ENCODE measurements at regions not wholly inside any gene's neighbourhood (a gene's known extent, or its start where the extent isn't known, plus 50 kb on each side); places are given as distances from the start of the nearest gene placed in this dataset.
A peak's percentile ranks its signal among the peaks of the same experiment; 100 is the strongest.

GRCh38 chr5:174337276-174338184 is 292.0 kb downstream of the NSG2 start:
- Histone ChIP-seq H3K79me2 (ENCODE audit: control insufficient read depth in 1 of 2, insufficient read depth in 2 of 2, low read length in 2 of 2) (no peaks in the 10 kb centered on the region), H3K27me3 (replicated peaks in 1 of 4; ENCODE audit: control insufficient read depth in 3 of 4, extremely low read depth in 1 of 4, insufficient read depth in 3 of 4, low read length in 3 of 4) (no peaks in the 10 kb centered on the region), H2BK20ac (ENCODE audit: low read length) (no peak overlapping the region), H2BK12ac (ENCODE audit: low read depth, low read length) (no peak overlapping the region), H3K9ac (replicated peaks in 1 of 4; ENCODE audit: extremely low read depth in 1 of 4, low read depth in 3 of 4, low read length in 3 of 4) (no peak overlapping the region), H3K4ac (replicated peaks; ENCODE audit: insufficient read length, low read depth, low read length) (no peak overlapping the region), H2BK120ac (replicated peaks; ENCODE audit: low read depth, low read length) (no peak overlapping the region), H4K5ac (ENCODE audit: insufficient read length, low read depth, low read length) (no peak overlapping the region), H3K4me2 (ENCODE audit: insufficient read depth in 1 of 2, low read depth in 2 of 2, low read length in 2 of 2) (no peak overlapping the region), H3K18ac (ENCODE audit: extremely low read depth, low read length) (no peak overlapping the region), H2BK5ac (ENCODE audit: low read depth, low read length) (no peak overlapping the region), H3K4me3 (ENCODE audit: extremely low read depth in 1 of 4, insufficient read depth in 2 of 4, low read depth in 3 of 4, low read length in 4 of 4) (no peak overlapping the region), H3K79me1 (ENCODE audit: low read depth, low read length) (no peaks in the 10 kb centered on the region), H2AFZ (ENCODE audit: low read length) (no peak overlapping the region), H2BK15ac (ENCODE audit: low read length) (no peak overlapping the region), H3K27ac (ENCODE audit: low read depth, low read length) (no peak overlapping the region), H3K23me2 (ENCODE audit: low read depth, low read length) (no peaks in the 10 kb centered on the region), H4K20me1 (replicated peaks in 1 of 2; ENCODE audit: control insufficient read depth in 1 of 2, insufficient read depth in 2 of 2, low read length in 2 of 2) (no peaks in the 10 kb centered on the region), H3K36me3 (ENCODE audit: control insufficient read depth in 2 of 4, insufficient read depth in 4 of 4, low read length in 3 of 4) (no peaks in the 10 kb centered on the region), H3K56ac (replicated peaks; ENCODE audit: insufficient read length, low read depth, low read length) (no peak overlapping the region), H4K8ac (ENCODE audit: extremely low read depth, insufficient read depth, low read length) (no peak overlapping the region), H3K23ac (ENCODE audit: insufficient read length) (no peak overlapping the region), H3K9me3 (ENCODE audit: insufficient read depth in 2 of 2, low read depth in 1 of 2, low read length in 1 of 2) (no peaks in the 10 kb centered on the region), H2AK5ac (ENCODE audit: low read depth, low read length) (no peak overlapping the region), H3K14ac (ENCODE audit: insufficient read length) (no peak overlapping the region), H4K91ac (replicated peaks; ENCODE audit: insufficient read length, low read length) (peak overlapping the region; percentile 22), H3K4me1 (replicated peaks in 1 of 4; ENCODE audit: control insufficient read depth in 3 of 4, insufficient read depth in 4 of 4, low read length in 3 of 4) (peaks cover 0 to 5% (median 2%) of the 10 kb centered on the region in 4 experiments; a peak in 2 of 7 replicates)
- DNase-seq (ENCODE audit: low read depth in 1 of 2, low spot score in 2 of 2), result no peak
- TF ChIP-seq POU5F1 (IDR thresholded peaks at IDR 0.05; ENCODE audit: low read depth, low read length) (no peak), PHF8 (conservative IDR thresholded peaks at IDR 0.05; ENCODE audit: low read depth, low read length) (no peak), TEAD4 (IDR thresholded peaks at IDR 0.05; ENCODE audit: low read depth, low read length) (no peak), SAP30 (IDR thresholded peaks at IDR 0.05; ENCODE audit: insufficient read depth, insufficient replicate concordance, low read length) (no peak), KDM1A (IDR thresholded peaks at IDR 0.05; ENCODE audit: borderline replicate concordance, low read length) (no peak), SUZ12 (IDR thresholded peaks at IDR 0.05; ENCODE audit: low read length) (no peak), SRF (IDR thresholded peaks at IDR 0.05; ENCODE audit: low read depth, low read length) (no peak), TAF7 (optimal IDR thresholded peaks at IDR 0.05; ENCODE audit: borderline replicate concordance, low read depth, low read length) (no peak), NRF1 (IDR thresholded peaks at IDR 0.05; ENCODE audit: low read depth, low read length) (no peak), EZH2 (IDR thresholded peaks at IDR 0.05; ENCODE audit: low read depth, low read length, severe bottlenecking) (no peak), SP1 (IDR thresholded peaks at IDR 0.05; ENCODE audit: low read depth, low read length) (no peak), CBX5 (IDR thresholded peaks at IDR 0.05; ENCODE audit: low read depth, low read length) (no peak), KDM5A (IDR thresholded peaks at IDR 0.05; ENCODE audit: low read length) (no peak)
- FAIRE-seq, result no peak
- ChIA-PET POLR2A (ENCODE audit: partially characterized antibody) (interaction anchor here (0.6 kb wide), 1 partner anchor 298 kb away, joined by 3 read pairs; no protein-coding TSS in a partner anchor), CTCF (ENCODE audit: partially characterized antibody) (interaction anchor here (0.8 to 1.9 kb wide), 4 partner anchors 9 to 244 kb away, joined by 3 to 6 read pairs (median 4); no protein-coding TSS in a partner anchor)
- WGBS, 2 experiments (ENCODE audit: extremely low coverage in 1 of 2, insufficient coverage in 1 of 2, insufficient read length in 1 of 2, insufficient replicate concordance in 2 of 2, low coverage in 1 of 2, low lambda C conversion rate in 2 of 2, missing lambda C conversion rate in 1 of 2), result 81% methylated on average over 14 of the region's 18 CpGs; no CpG with 5 or more reads in 1 of the 2 experiments
